A549 (cell line): ENCODE measurements at regions not wholly inside any gene's neighbourhood (a gene's known extent, or its start where the extent isn't known, plus 50 kb on each side); places are given as distances from the start of the nearest gene placed in this dataset.

ENCODE experiments used
- BHLHE40 ChIP-seq: IDR thresholded peaks from 2 replicates; pipeline ENCODE4 v1.6.1; 2012; ENCODE audit warnings: low read depth, low read length, inconsistent platforms
- CEBPB ChIP-seq, 2 experiments: fragments of >200 bp in 1 of 2; sonication (Bioruptor Twin) in 1 of 2; formaldehyde crosslinking in 1 of 2; IDR thresholded peaks; 2 replicates each; pipeline ENCODE4 v1.6.1; 2012 to 2016
- CHD2 ChIP-seq: fragments of 150-350 bp; IDR thresholded peaks from 2 replicates; pipeline ENCODE4 v1.6.1; 2014; ENCODE audit warnings: low read length; ENCODE audit not compliant: partially characterized antibody
- CTCF ChIP-seq: fragments of >200 bp; sonication (Bioruptor Twin); formaldehyde crosslinking; IDR thresholded peaks from 3 replicates; pipeline ENCODE4 v1.5.1; 2016
- HDAC2 ChIP-seq: fragments of 200-600 bp; sonication (generic); IDR thresholded peaks from 2 replicates; pipeline ENCODE4 v1.6.1; 2016
- HEYL ChIP-seq: fragments of 250-450 bp; sonication (Bioruptor Pico); IDR thresholded peaks from 2 replicates; pipeline ENCODE4 v1.8.0; 2021; ENCODE audit warnings: mild to moderate bottlenecking, moderate library complexity
- JUN ChIP-seq, 2 experiments: fragments of >200 bp; sonication (Bioruptor Twin); formaldehyde crosslinking; IDR thresholded peaks; 2 replicates in 1 of 2; 3 replicates in 1 of 2; pipeline ENCODE4 v1.6.1; 2016 to 2017
- KDM1A ChIP-seq: fragments of 200-600 bp; sonication (generic); IDR thresholded peaks from 2 replicates; pipeline ENCODE4 v1.6.1; 2016; ENCODE audit warnings: low read depth, mild to moderate bottlenecking
- MAFK ChIP-seq: fragments of 450-650 bp; IDR thresholded peaks from 2 replicates; pipeline ENCODE4 v1.6.1; 2014; ENCODE audit not compliant: partially characterized antibody
- NR3C1 ChIP-seq: fragments of >200 bp; sonication (Bioruptor Twin); formaldehyde crosslinking; IDR thresholded peaks from 3 replicates; pipeline ENCODE4 v1.6.1; 2017
- PBX3 ChIP-seq: IDR thresholded peaks from 2 replicates; pipeline ENCODE4 v1.6.1; 2012
- RAD21 ChIP-seq, 2 experiments: fragments of >200 bp in 1 of 2; sonication (Bioruptor Twin) in 1 of 2; formaldehyde crosslinking in 1 of 2; IDR thresholded peaks in 1 of 2; conservative IDR thresholded peaks in 1 of 2; 2 replicates in 1 of 2; 3 replicates in 1 of 2; pipeline ENCODE4 v1.6.1; 2012 to 2018; ENCODE audit warnings: inconsistent platforms in 1 of 2
- REST ChIP-seq: fragments of 200-600 bp; sonication (generic); IDR thresholded peaks from 2 replicates; pipeline ENCODE4 v1.6.1; 2016; ENCODE audit warnings: antibody characterized with exemption, mild to moderate bottlenecking, moderate library complexity
- RFX5 ChIP-seq: fragments of 450-650 bp; IDR thresholded peaks from 2 replicates; pipeline ENCODE4 v1.7.1; 2014; ENCODE audit warnings: antibody characterized with exemption, mild to moderate bottlenecking, moderate library complexity

GRCh38 chr2:234156326-234156725 is 105.8 kb downstream of the SPP2 start:
- TF ChIP-seq HDAC2 (no peak), MAFK (no peak), PBX3 (no peak), CTCF (no peak), JUN (IDR thresholded peaks at IDR 0.05) (no peak), BHLHE40 (no peak), KDM1A (no peak), REST (no peak), RAD21 (conservative IDR thresholded peaks at IDR 0.05 in 1 of 2, IDR thresholded peaks at IDR 0.05 in 1 of 2) (no peak), CHD2 (no peak), HEYL (no peak), RFX5 (no peak), NR3C1 (no peak), CEBPB (IDR thresholded peaks at IDR 0.05) (no peak)
